CD14-positive monocyte (primary cell): ENCODE measurements at regions not wholly inside any gene's neighbourhood (a gene's known extent, or its start where the extent isn't known, plus 50 kb on each side); places are given as distances from the start of the nearest gene placed in this dataset.
"Not testable (repeated sequence)": the region's sequence is repeated elsewhere in the genome, so short reads cannot be mapped to it uniquely, and the experiment has no call there.

Experiments
- DNase-seq, 3 donors: peaks; one replicate each; pipeline ENCODE4 v3.0.0-alpha.2; 2011 to 2022
- H2AFZ ChIP-seq: 2 replicates; pipeline ENCODE4 v1.6.0; 2012; ENCODE audit warnings: mild to moderate bottlenecking, low read depth, low read length, inconsistent platforms; ENCODE audit not compliant: insufficient read depth, poor library complexity, severe bottlenecking
- H3K27ac ChIP-seq, 2 donors: 1 replicate in 1 of 2; 2 replicates in 1 of 2; pipeline ENCODE4 v1.5.1; 2012 to 2013; ENCODE audit warnings: low read length in 2 of 2, control low read depth in 1 of 2, inconsistent platforms in 1 of 2, low read depth in 1 of 2, mild to moderate bottlenecking in 1 of 2
- H3K27me3 ChIP-seq, 2 donors: one replicate each; pipeline versions ENCODE4 v1.6.0 to v1.6.1; 2011 to 2013; ENCODE audit warnings: low read length in 2 of 2; ENCODE audit not compliant: control insufficient read depth in 2 of 2, insufficient read depth in 2 of 2
- H3K36me3 ChIP-seq, 2 donors: replicated peaks in 1 of 2; 1 replicate in 1 of 2; 2 replicates in 1 of 2; pipeline versions ENCODE4 v1.5.1 to v1.6.1; 2012 to 2013; ENCODE audit warnings: low read length in 2 of 2, control low read depth in 1 of 2, inconsistent platforms in 1 of 2, mild to moderate bottlenecking in 1 of 2; ENCODE audit not compliant: insufficient read depth in 2 of 2, control insufficient read depth in 1 of 2
- H3K4me1 ChIP-seq, 2 donors: 1 replicate in 1 of 2; 2 replicates in 1 of 2; pipeline versions ENCODE4 v1.5.1 to v1.6.1; 2012 to 2013; ENCODE audit warnings: low read length in 2 of 2, control low read depth in 1 of 2, inconsistent platforms in 1 of 2, mild to moderate bottlenecking in 1 of 2, moderate library complexity in 1 of 2; ENCODE audit not compliant: insufficient read depth in 2 of 2, control insufficient read depth in 1 of 2
- H3K4me2 ChIP-seq: replicated peaks from 2 replicates; pipeline ENCODE3; 2012; ENCODE audit warnings: low read length, moderate library complexity, mild to moderate bottlenecking; ENCODE audit not compliant: poor library complexity, severe bottlenecking; ENCODE audit errors: extremely low read depth
- H3K4me3 ChIP-seq, 3 experiments: fragments of 200-600 bp in 1 of 3; sonication (generic) in 1 of 3; replicated peaks in 1 of 3; 1 replicate in 2 of 3; 2 replicates in 1 of 3; pipeline ENCODE4 v1.5.1; 2011 to 2013; ENCODE audit warnings: low read length in 3 of 3, mild to moderate bottlenecking in 3 of 3, control low read depth in 2 of 3, low read depth in 2 of 3, inconsistent platforms in 1 of 3, moderate library complexity in 1 of 3
- H3K79me2 ChIP-seq: 2 replicates; pipeline ENCODE4 v1.6.0; 2012; ENCODE audit warnings: mild to moderate bottlenecking, control low read depth, inconsistent platforms, low read length, moderate library complexity; ENCODE audit not compliant: insufficient read depth
- H3K9ac ChIP-seq: 2 replicates; pipeline ENCODE4 v1.6.0; 2017; ENCODE audit warnings: low read length, mild to moderate bottlenecking; ENCODE audit not compliant: insufficient read depth, poor library complexity, severe bottlenecking
- H3K9me3 ChIP-seq, 2 donors: replicated peaks in 1 of 2; 1 replicate in 1 of 2; 2 replicates in 1 of 2; pipeline versions ENCODE4 v1.5.1 to v1.6.1; 2012 to 2013; ENCODE audit warnings: low read length in 2 of 2, control low read depth in 1 of 2; ENCODE audit not compliant: control insufficient read depth in 1 of 2, insufficient read depth in 1 of 2
- H4K20me1 ChIP-seq: 2 replicates; pipeline ENCODE4 v1.6.0; 2012; ENCODE audit warnings: mild to moderate bottlenecking, low read length, control low read depth, moderate library complexity; ENCODE audit not compliant: insufficient read depth
- H3K27ac Mint-ChIP-seq, 7 donors: one replicate each; pipeline ENCODE4 v1.8.0; 2020; ENCODE audit warnings: mild to moderate bottlenecking in 7 of 7, mixed read lengths in 7 of 7, moderate library complexity in 6 of 7, inconsistent platforms in 2 of 7
- H3K27me3 Mint-ChIP-seq, 3 donors: one replicate each; pipeline ENCODE4 v1.8.0; 2021 to 2022; ENCODE audit warnings: low read depth in 3 of 3, mild to moderate bottlenecking in 3 of 3, mixed read lengths in 3 of 3, moderate library complexity in 3 of 3, inconsistent platforms in 1 of 3
- H3K36me3 Mint-ChIP-seq, 2 donors: one replicate each; pipeline ENCODE4 v1.8.0; 2020; ENCODE audit warnings: mixed read lengths in 2 of 2, inconsistent platforms in 1 of 2, mild to moderate bottlenecking in 1 of 2
- H3K4me1 Mint-ChIP-seq: one replicate; pipeline ENCODE4 v1.8.0; 2020; ENCODE audit warnings: mild to moderate bottlenecking, mixed read lengths
- H3K4me3 Mint-ChIP-seq, 2 donors: one replicate each; pipeline ENCODE4 v1.8.0; 2020; ENCODE audit warnings: mild to moderate bottlenecking in 2 of 2, mixed read lengths in 2 of 2, moderate library complexity in 1 of 2
- H3K9me3 Mint-ChIP-seq, 7 donors: one replicate each; pipeline ENCODE4 v1.8.0; 2020 to 2022; ENCODE audit warnings: mixed read lengths in 7 of 7, mild to moderate bottlenecking in 6 of 7, moderate library complexity in 6 of 7, inconsistent platforms in 2 of 7
- CTCF ChIP-seq: fragments of 200-600 bp; IDR thresholded peaks from one replicate; pipeline ENCODE4 v1.8.0; 2022; ENCODE audit warnings: antibody characterized with exemption, mild to moderate bottlenecking
- WGBS: methylation state at CpG from one replicate; pipeline ENCODE4 v1.1.5; 2013; ENCODE audit warnings: missing lambda C conversion rate; ENCODE audit not compliant: insufficient coverage; 5-methylcytosine and 5-hydroxymethylcytosine counted together
- intact Hi-C, 2 donors: fragments of 100-400 bp; cut with micrococcal nuclease; formaldehyde crosslinking; loops; one replicate each; pipeline versions ENCODE4 v1.15.0 to v1.15.1; 2023

- no peak for DNase-seq
- no peaks in the 10 kb centered on the region for H3K4me1 ChIP-seq
- intact Hi-C loops: no loop called here
- no peak overlapping the region for H3K4me3 ChIP-seq
- TF ChIP-seq CTCF: no peak
- no peak overlapping the region for H3K9ac ChIP-seq
- H2AFZ ChIP-seq: no peak overlapping the region
- Mint-ChIP-seq H3K4me3 (no peak overlapping the region), H3K9me3 (peaks cover 5 to 19% (median 13%) of the 10 kb centered on the region in 7 donors), H3K4me1 (no peaks in the 10 kb centered on the region), H3K36me3 (no peaks in the 10 kb centered on the region), H3K27ac (no peak overlapping the region), H3K27me3 (peaks cover 0 to 3% (median 0%) of the 10 kb centered on the region in 3 donors)
- H3K27ac ChIP-seq: no peak overlapping the region
- no peaks in the 10 kb centered on the region for H4K20me1 ChIP-seq
- no peaks in the 10 kb centered on the region for H3K27me3 ChIP-seq
- H3K79me2 ChIP-seq: no peaks in the 10 kb centered on the region
- peaks cover 0 to 6% of the 10 kb centered on the region in 2 donors for H3K9me3 ChIP-seq
- H3K4me2 ChIP-seq: no peak overlapping the region
- no peaks in the 10 kb centered on the region for H3K36me3 ChIP-seq
- WGBS: no CpG with 5 or more reads among the region's 3 CpGs
Measured at GRCh38 chr1:82059959-82060358, 259.2 kb downstream of the ADGRL2 start.

- TF ChIP-seq CTCF: no peak
- H4K20me1 ChIP-seq: no peaks in the 10 kb centered on the region
- no peaks in the 10 kb centered on the region for H3K4me1 Mint-ChIP-seq
- no peak overlapping the region for H3K27ac ChIP-seq
- no peaks in the 10 kb centered on the region for H3K79me2 ChIP-seq
- H3K27me3 Mint-ChIP-seq: peaks cover 0 to 3% (median 0%) of the 10 kb centered on the region in 3 donors
- no peak overlapping the region for H3K27ac Mint-ChIP-seq
- peaks cover 3 to 20% (median 13%) of the 10 kb centered on the region in 7 donors for H3K9me3 Mint-ChIP-seq
- no peak for DNase-seq
- intact Hi-C loops: no loop called here
- no peak overlapping the region for H2AFZ ChIP-seq
- H3K4me2 ChIP-seq: no peak overlapping the region
- H3K36me3 Mint-ChIP-seq: no peaks in the 10 kb centered on the region
- H3K9me3 ChIP-seq: peaks cover 0 to 9% of the 10 kb centered on the region in 2 donors
- H3K36me3 ChIP-seq: no peaks in the 10 kb centered on the region
- no peaks in the 10 kb centered on the region for H3K27me3 ChIP-seq
- no peak overlapping the region for H3K9ac ChIP-seq
- H3K4me3 ChIP-seq: no peak overlapping the region
- no peaks in the 10 kb centered on the region for H3K4me1 ChIP-seq
- no peak overlapping the region for H3K4me3 Mint-ChIP-seq
- no CpG with 5 or more reads among the region's 4 CpGs for WGBS
Measured at GRCh38 chr1:82057011-82057410, 256.3 kb downstream of the ADGRL2 start.

- H3K27me3 Mint-ChIP-seq, H3K27ac ChIP-seq, H3K4me1 ChIP-seq, H3K4me3 ChIP-seq, H3K9ac ChIP-seq, H3K4me1 Mint-ChIP-seq, H3K27ac Mint-ChIP-seq, H4K20me1 ChIP-seq, H2AFZ ChIP-seq, H3K36me3 ChIP-seq, DNase-seq, H3K79me2 ChIP-seq, H3K27me3 ChIP-seq, H3K36me3 Mint-ChIP-seq, intact Hi-C loops, H3K4me3 Mint-ChIP-seq, H3K4me2 ChIP-seq, H3K9me3 ChIP-seq: not testable (repeated sequence)
- peaks cover 3 to 25% (median 14%) of the 10 kb centered on the region in 7 donors for H3K9me3 Mint-ChIP-seq
- 100% methylated on average over 2 of the region's 4 CpGs for WGBS
Measured at GRCh38 chr1:82055375-82055774, 254.6 kb downstream of the ADGRL2 start.
